Activated T-helper 1 cell treated with anti-CD3 and anti-CD28 coated beads, Interleukin-2, amount 50 U/mL, for 16 hours (primary cell): ENCODE measurements at regions not wholly inside any gene's neighbourhood (a gene's known extent, or its start where the extent isn't known, plus 50 kb on each side); places are given as distances from the start of the nearest gene placed in this dataset.

ENCODE experiments used
- DNase-seq, 2 donors: peaks; one replicate each; pipeline ENCODE4 v3.0.0-alpha.2; 2020; ENCODE audit warnings: low read depth in 1 of 2, low spot score in 1 of 2

- no peak for DNase-seq
Measured at GRCh38 chr13:22563272-22563671, 617.5 kb upstream of the SGCG start.

- DNase-seq, result no peak
Measured at GRCh38 chr13:22569811-22570210, 611.0 kb upstream of the SGCG start.

- DNase-seq, result no peak
Measured at GRCh38 chr13:22589880-22590279, 590.9 kb upstream of the SGCG start.

GRCh38 chr13:22592515-22592914 lies 588.3 kb upstream of the SGCG start:
- DNase-seq, result no peak

- no peak for DNase-seq
Measured at GRCh38 chr13:22594041-22594440, 586.7 kb upstream of the SGCG start.

GRCh38 chr13:22596171-22596863 lies 584.5 kb upstream of the SGCG start:
- DNase-seq, result no peak

GRCh38 chr13:22599156-22599555 lies 581.6 kb upstream of the SGCG start:
- no peak for DNase-seq

- DNase-seq, result no peak
Measured at GRCh38 chr13:22618002-22618401, 562.8 kb upstream of the SGCG start.

GRCh38 chr13:22625691-22626090 lies 555.1 kb upstream of the SGCG start:
- no peak for DNase-seq

GRCh38 chr13:22629374-22629773 lies 551.4 kb upstream of the SGCG start:
- no peak for DNase-seq

GRCh38 chr13:22642088-22642487 lies 538.7 kb upstream of the SGCG start:
- no peak for DNase-seq

- no peak for DNase-seq
Measured at GRCh38 chr13:22644941-22645340, 535.8 kb upstream of the SGCG start.

GRCh38 chr13:22647156-22647850 lies 533.5 kb upstream of the SGCG start:
- DNase-seq, result no peak

- no peak for DNase-seq
Measured at GRCh38 chr13:22648320-22648801, 532.4 kb upstream of the SGCG start.

- no peak for DNase-seq
Measured at GRCh38 chr13:22652796-22653195, 528.0 kb upstream of the SGCG start.

GRCh38 chr13:22653866-22654265 lies 526.9 kb upstream of the SGCG start:
- no peak for DNase-seq

- no peak for DNase-seq
Measured at GRCh38 chr13:22655106-22655852, 525.5 kb upstream of the SGCG start.

- DNase-seq, result no peak
Measured at GRCh38 chr13:22662771-22663170, 518.0 kb upstream of the SGCG start.

- no peak for DNase-seq
Measured at GRCh38 chr13:22665506-22665905, 515.3 kb upstream of the SGCG start.

GRCh38 chr13:22690756-22691155 lies 490.0 kb upstream of the SGCG start:
- DNase-seq, result no peak

- no peak for DNase-seq
Measured at GRCh38 chr13:22693691-22694090, 487.1 kb upstream of the SGCG start.

- no peak for DNase-seq
Measured at GRCh38 chr13:22696433-22696832, 484.3 kb upstream of the SGCG start.
